ENCODE measurements at regions not wholly inside any gene's neighbourhood (a gene's known extent, or its start where the extent isn't known, plus 50 kb on each side); places are given as distances from the start of the nearest gene placed in this dataset.
"Not testable (repeated sequence)": the region's sequence is repeated elsewhere in the genome, so short reads cannot be mapped to it uniquely, and the experiment has no call there.

DNA sequence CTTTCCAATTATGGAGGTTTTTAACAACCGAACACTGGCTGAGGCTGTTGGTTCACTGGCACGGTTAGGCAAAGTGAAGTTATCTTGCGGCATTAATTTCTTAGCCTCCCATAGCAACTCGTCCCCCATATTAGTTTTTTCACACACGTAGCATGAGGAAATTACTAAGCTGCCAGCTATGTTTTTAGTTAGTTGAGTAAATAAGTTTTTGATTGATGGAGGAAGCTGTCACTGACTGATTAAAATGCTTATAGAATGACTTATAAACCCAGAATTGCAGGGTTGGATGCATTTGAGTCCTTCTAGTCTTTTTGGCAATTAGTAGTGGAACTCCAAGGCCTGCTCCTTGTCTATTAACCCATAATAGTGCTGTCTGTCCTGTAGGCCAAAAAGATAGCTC lies 97.1 kb downstream of the ALG10 start:
- no peak overlapping the region for H3K4me3 ChIP-seq
- no peaks in the 10 kb centered on the region for H3K36me3 ChIP-seq (ENCODE audit: insufficient read depth, low read length)
- no peaks in the 10 kb centered on the region for H3K9me3 ChIP-seq (ENCODE audit: low read depth, low read length)
- no peak overlapping the region for H3K27ac ChIP-seq
- no peak for DNase-seq (ENCODE audit: low read depth, low spot score)
- H3K9ac ChIP-seq (ENCODE audit: insufficient read length): no peak overlapping the region
- TF ChIP-seq FOXP2 (optimal IDR thresholded peaks at IDR 0.05; ENCODE audit: control extremely low read depth, extremely low read length, insufficient read depth) (no peak), EZH2 (IDR thresholded peaks at IDR 0.05) (no peak)

DNA sequence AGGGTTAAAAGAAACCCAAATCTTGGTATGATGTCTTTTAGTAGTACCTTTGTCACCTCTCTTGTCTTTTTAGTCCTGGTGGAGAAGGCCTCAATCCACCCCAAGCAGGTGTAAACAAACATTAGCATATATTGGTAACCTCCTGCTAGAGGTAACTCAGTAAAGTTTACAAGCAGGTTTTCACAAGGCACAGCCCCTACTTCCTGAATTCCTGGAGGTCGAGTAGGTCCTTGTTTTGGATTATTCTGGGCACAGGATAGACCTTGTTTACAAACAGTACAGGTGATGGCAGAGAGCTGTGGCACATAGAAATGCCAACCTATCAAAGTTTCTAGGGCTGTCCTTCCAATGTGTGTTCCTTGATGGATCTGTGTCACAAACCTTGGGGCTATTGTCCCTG lies 99.1 kb downstream of the ALG10 start:
- no peaks in the 10 kb centered on the region for H3K36me3 ChIP-seq (ENCODE audit: insufficient read depth, low read length)
- no peaks in the 10 kb centered on the region for H3K9me3 ChIP-seq (ENCODE audit: low read depth, low read length)
- no peak for TF ChIP-seq EZH2 (IDR thresholded peaks at IDR 0.05)
- no peak for TF ChIP-seq POLR2AphosphoS5 (IDR thresholded peaks at IDR 0.05; ENCODE audit: borderline replicate concordance, low read depth, low read length)
- DNase-seq (ENCODE audit: low read depth, low spot score): no peak
- H3K4me3 ChIP-seq: no peak overlapping the region
- no peak overlapping the region for H3K9ac ChIP-seq (ENCODE audit: insufficient read length)
- H3K27ac ChIP-seq: no peak overlapping the region

DNA sequence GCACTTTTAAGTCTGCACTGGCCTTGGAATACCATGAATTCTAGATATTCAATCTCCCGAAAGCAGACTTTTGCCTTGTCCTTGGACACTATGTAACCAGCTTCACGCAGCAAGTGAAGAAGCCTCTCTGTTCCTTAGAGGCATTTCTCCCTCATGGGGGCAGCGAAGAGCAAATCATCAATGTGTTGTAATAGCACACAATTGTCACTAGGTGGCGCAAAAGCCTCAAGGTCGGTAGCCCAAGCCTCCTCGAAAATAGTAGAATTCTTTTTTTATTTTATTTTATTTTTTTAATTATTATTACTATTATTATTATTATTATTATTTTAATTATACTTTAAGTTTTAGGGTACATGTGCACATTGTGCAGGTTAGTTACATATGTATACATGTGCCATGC lies 100.8 kb downstream of the ALG10 start:
- H3K36me3 ChIP-seq (ENCODE audit: insufficient read depth, low read length); H3K4me3 ChIP-seq; H3K9me3 ChIP-seq (ENCODE audit: low read depth, low read length); H3K9ac ChIP-seq (ENCODE audit: insufficient read length); H3K27ac ChIP-seq: not testable (repeated sequence)
- DNase-seq (ENCODE audit: low read depth, low spot score): peak; percentile 6

DNA sequence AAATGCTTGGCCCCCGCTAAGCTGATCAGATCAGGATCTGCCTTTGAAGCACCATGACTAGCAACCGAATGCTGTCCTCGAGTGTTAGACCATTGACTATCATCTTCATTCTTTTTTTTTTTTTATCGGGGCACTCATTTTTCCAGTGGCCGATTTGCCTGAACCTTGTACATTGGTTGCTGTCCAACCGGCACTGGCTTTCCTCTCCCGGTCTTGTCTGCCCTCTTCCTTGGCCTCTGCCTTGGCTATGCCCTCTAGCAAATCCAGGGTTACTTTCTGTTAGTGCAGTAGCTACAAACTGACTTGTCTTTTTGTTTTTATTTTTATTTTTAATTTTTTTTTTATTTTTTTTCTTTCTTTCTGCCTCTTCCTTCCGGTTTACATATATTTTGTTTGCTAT lies 102.3 kb downstream of the ALG10 start:
- TF ChIP-seq FOXP2 (optimal IDR thresholded peaks at IDR 0.05; ENCODE audit: control extremely low read depth, extremely low read length, insufficient read depth) (no peak), EZH2 (IDR thresholded peaks at IDR 0.05) (no peak), POLR2AphosphoS5 (IDR thresholded peaks at IDR 0.05; ENCODE audit: borderline replicate concordance, low read depth, low read length) (no peak)
- no peak overlapping the region for H3K4me3 ChIP-seq
- H3K36me3 ChIP-seq (ENCODE audit: insufficient read depth, low read length): no peaks in the 10 kb centered on the region
- no peak for DNase-seq (ENCODE audit: low read depth, low spot score)
- H3K9me3 ChIP-seq (ENCODE audit: low read depth, low read length): no peaks in the 10 kb centered on the region
- no peak overlapping the region for H3K27ac ChIP-seq
- H3K9ac ChIP-seq (ENCODE audit: insufficient read length): no peak overlapping the region

DNA sequence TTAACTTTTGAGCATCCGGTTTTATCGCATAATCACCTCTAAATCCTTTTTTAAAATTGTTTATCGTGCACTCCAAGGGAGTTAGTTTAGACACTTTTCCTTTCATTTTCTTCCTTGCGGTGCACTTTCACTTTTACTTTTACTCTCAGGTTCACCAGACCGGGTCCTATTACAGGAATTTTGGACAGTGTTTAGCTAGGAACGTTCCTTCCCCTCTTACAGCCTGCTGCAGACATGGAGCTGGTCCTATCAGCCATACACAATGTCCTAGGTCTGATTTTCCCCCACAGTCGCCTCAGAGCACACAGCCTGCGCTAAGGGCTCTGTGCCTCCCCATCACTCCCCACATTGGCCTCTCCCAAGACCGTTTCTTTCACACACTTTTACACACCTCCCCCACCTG lies 103.9 kb downstream of the ALG10 start:
- Histone ChIP-seq H3K9me3 (ENCODE audit: low read depth, low read length) (no peaks in the 10 kb centered on the region), H3K27ac (no peak overlapping the region), H3K9ac (ENCODE audit: insufficient read length) (no peak overlapping the region), H3K36me3 (ENCODE audit: insufficient read depth, low read length) (no peaks in the 10 kb centered on the region), H3K4me3 (no peak overlapping the region)
- no peak for DNase-seq (ENCODE audit: low read depth, low spot score)
- no peak for TF ChIP-seq POLR2AphosphoS5 (IDR thresholded peaks at IDR 0.05; ENCODE audit: borderline replicate concordance, low read depth, low read length)
- no peak for TF ChIP-seq EZH2 (IDR thresholded peaks at IDR 0.05)
- no peak for TF ChIP-seq FOXP2 (optimal IDR thresholded peaks at IDR 0.05; ENCODE audit: control extremely low read depth, extremely low read length, insufficient read depth)

DNA sequence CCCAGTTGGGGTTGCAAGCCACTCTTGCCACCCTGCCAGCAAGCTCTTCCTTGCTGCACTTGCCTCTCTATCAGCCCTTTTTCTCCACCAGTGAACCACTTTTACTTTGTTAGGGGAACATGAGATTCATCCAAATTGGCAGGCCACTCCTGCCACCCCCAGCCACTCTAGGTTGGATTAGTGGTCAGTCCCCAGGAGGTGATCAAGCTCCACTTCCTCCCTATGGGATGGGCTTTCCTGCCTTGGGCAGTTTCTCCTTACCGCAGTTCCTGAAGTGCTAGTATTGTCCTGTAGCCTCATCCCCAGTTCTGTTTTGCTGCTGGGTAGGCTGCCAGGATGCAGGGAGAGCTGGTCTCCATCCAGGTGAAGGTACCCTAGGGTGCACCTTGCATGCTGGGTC lies 104.5 kb downstream of the ALG10 start:
- H3K9ac ChIP-seq (ENCODE audit: insufficient read length): no peak overlapping the region
- H3K9me3 ChIP-seq (ENCODE audit: low read depth, low read length): no peaks in the 10 kb centered on the region
- no peak for TF ChIP-seq FOXP2 (optimal IDR thresholded peaks at IDR 0.05; ENCODE audit: control extremely low read depth, extremely low read length, insufficient read depth)
- TF ChIP-seq EZH2 (IDR thresholded peaks at IDR 0.05): no peak
- no peak for TF ChIP-seq POLR2AphosphoS5 (IDR thresholded peaks at IDR 0.05; ENCODE audit: borderline replicate concordance, low read depth, low read length)
- no peak overlapping the region for H3K4me3 ChIP-seq
- no peak overlapping the region for H3K27ac ChIP-seq
- H3K36me3 ChIP-seq (ENCODE audit: insufficient read depth, low read length): no peaks in the 10 kb centered on the region
- DNase-seq (ENCODE audit: low read depth, low spot score): no peak

DNA sequence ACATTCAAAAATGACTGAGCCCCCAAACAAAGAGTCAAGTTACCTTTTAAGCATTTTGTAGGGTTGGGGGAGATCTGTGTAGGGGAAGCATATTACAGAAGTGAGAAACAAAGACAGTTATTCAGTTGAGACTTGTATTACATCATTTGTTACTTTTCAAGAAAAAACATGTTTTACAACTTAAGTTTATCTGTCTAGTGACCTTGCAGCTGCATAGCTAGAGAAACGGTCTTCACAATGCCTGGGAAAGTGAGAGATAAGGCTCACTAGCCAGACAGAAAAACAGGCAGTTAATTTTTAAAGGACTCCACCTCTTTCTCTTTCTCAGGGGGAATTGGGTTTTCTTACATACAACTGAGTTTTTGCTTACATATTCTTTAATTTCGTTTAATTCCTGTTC lies 105.1 kb downstream of the ALG10 start:
- H3K9ac ChIP-seq (ENCODE audit: insufficient read length); H3K4me3 ChIP-seq; H3K27ac ChIP-seq; H3K36me3 ChIP-seq (ENCODE audit: insufficient read depth, low read length); H3K9me3 ChIP-seq (ENCODE audit: low read depth, low read length); DNase-seq (ENCODE audit: low read depth, low spot score): not testable (repeated sequence)

DNA sequence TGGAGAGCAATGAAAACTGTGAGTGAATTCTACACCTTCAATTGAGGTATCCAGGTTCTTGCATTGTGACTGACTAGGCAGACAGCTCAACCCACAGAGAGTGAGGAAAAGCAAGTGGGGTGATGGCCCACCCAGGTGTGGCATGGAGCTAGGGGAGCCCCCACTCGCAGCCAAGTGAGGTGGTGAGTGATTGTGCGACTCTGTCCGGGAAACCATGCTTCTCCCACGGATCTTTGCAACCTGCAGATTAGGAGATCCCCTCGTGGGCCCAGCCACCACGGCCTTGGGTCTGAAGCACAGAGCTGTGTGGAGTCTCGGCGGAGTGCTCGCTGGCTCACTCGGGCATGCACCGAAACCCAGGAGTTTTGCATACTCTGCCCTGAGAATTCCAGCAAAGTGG lies 120.1 kb downstream of the ALG10 start:
- no peaks in the 10 kb centered on the region for H3K36me3 ChIP-seq (ENCODE audit: insufficient read depth, low read length)

DNA sequence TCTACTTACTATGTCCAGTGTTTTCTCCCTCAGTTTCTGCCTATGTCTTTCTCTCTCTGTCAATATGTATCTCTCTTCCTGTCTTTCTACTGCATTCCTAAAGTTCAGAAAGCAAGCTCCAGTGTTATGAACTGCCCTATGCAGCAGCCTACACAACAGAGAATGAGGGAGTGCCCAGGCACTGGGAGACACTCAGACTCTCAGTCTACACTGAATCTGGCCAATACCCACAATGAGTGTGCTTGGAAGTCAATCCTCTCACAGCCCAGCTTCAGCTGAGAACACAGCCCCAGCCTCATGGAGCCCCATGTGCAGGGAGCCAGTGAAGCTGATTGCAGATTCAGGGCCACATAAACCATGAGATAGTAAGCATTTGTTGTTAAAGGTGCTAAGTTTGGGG lies 128.7 kb downstream of the ALG10 start:
- Histone ChIP-seq H3K4me3 (no peak overlapping the region), H3K9me3 (ENCODE audit: low read depth, low read length) (no peaks in the 10 kb centered on the region), H3K27ac (no peak overlapping the region), H3K9ac (ENCODE audit: insufficient read length) (no peak overlapping the region), H3K36me3 (ENCODE audit: insufficient read depth, low read length) (no peaks in the 10 kb centered on the region)
- no peak for TF ChIP-seq POLR2AphosphoS5 (IDR thresholded peaks at IDR 0.05; ENCODE audit: borderline replicate concordance, low read depth, low read length)
- TF ChIP-seq FOXP2 (optimal IDR thresholded peaks at IDR 0.05; ENCODE audit: control extremely low read depth, extremely low read length, insufficient read depth): no peak
- no peak for TF ChIP-seq EZH2 (IDR thresholded peaks at IDR 0.05)
- DNase-seq (ENCODE audit: low read depth, low spot score): no peak

More for the DNA sequence above, 120.1 kb downstream of the ALG10 start:
- no peak overlapping the region for H3K27ac ChIP-seq
- no peaks in the 10 kb centered on the region for H3K9me3 ChIP-seq (ENCODE audit: low read depth, low read length)
- no peak for DNase-seq (ENCODE audit: low read depth, low spot score)
- no peak overlapping the region for H3K9ac ChIP-seq (ENCODE audit: insufficient read length)
- no peak overlapping the region for H3K4me3 ChIP-seq
- TF ChIP-seq EZH2 (IDR thresholded peaks at IDR 0.05) (no peak), POLR2AphosphoS5 (IDR thresholded peaks at IDR 0.05; ENCODE audit: borderline replicate concordance, low read depth, low read length) (no peak), FOXP2 (optimal IDR thresholded peaks at IDR 0.05; ENCODE audit: control extremely low read depth, extremely low read length, insufficient read depth) (no peak)

DNA sequence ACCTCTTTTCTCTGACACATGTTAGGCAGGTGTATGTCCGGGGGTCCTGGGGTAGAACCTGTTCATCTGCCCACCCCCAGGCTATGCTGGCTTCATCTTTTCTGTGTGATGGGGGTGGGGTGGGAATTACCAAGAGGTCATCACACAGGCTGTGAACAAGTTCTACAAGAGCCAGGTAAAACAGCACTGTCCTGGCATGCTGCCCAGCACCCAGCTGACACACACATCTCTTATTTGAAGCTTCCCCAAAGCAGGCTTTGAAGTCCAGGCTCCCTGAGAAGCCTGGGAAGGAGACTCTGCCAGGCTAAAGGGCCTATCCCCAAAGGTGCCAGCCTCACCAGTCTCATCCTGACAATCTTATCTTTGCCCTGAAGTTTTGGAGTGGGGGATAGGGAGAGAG lies 141.1 kb downstream of the ALG10 start:
- Histone ChIP-seq H3K36me3 (ENCODE audit: insufficient read depth, low read length) (no peaks in the 10 kb centered on the region), H3K9me3 (ENCODE audit: low read depth, low read length) (no peaks in the 10 kb centered on the region), H3K27ac (no peak overlapping the region), H3K9ac (ENCODE audit: insufficient read length) (no peak overlapping the region), H3K4me3 (no peak overlapping the region)
- DNase-seq (ENCODE audit: low read depth, low spot score): no peak
- TF ChIP-seq EZH2 (IDR thresholded peaks at IDR 0.05) (no peak), POLR2AphosphoS5 (IDR thresholded peaks at IDR 0.05; ENCODE audit: borderline replicate concordance, low read depth, low read length) (no peak), FOXP2 (optimal IDR thresholded peaks at IDR 0.05; ENCODE audit: control extremely low read depth, extremely low read length, insufficient read depth) (no peak)
